ENCODE measurements at regions not wholly inside any gene's neighbourhood (a gene's known extent, or its start where the extent isn't known, plus 50 kb on each side); places are given as distances from the start of the nearest gene placed in this dataset.
"Not testable (repeated sequence)": the region's sequence is repeated elsewhere in the genome, so short reads cannot be mapped to it uniquely, and the experiment has no call there.

DNA sequence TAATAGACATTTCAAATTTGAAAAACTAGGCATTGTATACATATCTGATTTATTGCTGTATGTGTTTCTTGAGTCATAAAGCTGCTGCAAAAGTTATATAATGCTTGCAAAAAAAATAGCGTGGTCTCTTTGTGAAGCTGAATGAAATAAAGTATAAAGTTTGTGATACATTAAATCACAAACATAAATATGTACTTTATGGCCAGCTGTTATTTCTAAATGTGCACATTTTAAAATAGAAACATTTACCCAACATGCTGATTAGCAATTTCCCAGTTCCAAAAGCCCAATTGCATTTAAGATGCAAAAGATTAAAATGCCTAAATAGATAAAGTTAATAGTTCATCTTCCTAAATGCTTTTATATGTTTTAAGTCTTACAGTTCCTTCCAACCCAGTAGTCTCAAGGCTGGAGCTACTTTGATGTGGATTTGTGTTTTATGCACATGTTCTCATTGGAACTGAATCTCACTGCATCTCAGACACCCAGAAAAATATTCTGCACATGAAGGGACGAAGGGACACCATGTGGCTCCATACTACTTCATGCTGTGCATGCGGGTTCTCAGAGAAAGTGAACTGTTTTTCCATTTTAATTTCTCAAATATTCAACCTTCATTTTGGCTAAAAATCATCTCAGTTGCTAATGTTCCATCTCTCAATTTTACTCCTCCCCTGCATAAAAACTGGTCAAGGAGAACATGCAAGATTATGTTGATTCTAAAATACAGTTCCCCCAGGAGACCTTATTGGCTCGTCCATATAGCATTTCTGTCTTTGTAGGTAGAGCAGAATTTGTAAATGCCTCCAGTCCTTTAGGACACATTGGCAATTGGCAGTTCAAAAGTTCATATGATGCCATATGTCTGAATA is 304.6 kb downstream of the MTX2 start:
- DNase-seq: no peak

DNA sequence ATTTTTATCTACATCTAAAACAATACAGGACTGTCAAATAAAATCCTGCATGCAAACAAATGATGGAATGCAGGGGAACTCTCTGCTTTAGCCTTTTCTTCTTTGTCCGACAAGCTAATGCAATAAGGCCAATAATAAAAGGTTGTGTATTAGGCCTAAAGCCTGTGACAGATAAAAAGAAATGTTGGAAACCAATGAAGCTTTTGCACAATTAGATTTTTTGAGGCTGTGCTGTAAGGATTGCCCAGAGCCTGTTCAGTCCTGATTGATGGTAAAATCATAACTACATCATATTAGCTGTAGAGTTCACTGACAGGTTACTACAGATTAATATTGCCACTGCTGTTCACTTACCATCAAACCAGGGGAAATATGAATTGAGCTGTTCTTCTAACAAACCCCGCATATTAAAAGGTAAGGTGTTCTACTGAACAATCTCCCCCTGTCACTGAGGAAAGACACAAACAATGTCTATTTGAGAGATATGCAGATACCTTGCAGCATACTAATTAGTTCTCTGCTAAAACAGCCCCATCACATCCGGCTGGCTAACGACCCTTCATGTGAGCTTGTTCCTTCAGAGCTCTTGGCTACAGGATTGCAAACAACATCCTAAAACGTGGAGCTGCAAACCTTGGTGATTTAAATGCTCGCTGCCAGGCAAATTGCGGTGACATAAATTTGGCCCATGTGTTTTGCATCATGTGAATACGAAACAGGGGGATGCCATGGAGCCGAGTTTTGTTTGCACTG is 305.4 kb downstream of the MTX2 start:
- DNase-seq: no peak

DNA sequence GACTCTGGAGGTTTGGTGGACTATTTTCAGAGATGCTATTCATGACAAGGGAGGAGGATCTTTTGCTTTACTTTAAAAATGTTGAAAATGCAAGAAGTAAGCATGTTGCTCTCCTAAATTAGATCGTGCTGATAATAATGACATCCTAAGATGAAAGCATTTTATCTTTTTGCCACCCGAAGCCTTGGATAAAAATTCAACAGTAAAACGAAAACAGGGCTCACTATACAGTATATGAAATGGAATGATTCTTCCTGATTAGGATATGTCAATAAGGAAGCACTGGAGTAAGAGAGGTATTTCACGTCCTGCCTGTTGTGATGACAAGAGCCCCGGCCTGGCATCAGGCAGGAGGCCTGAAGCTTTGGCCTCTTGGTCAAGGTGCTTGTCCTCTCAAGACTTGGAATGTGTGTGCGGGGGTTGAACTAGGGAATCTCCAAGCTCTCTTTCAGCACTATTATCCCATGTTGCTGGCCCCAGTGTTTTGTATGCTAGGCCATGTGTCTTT is 306.0 kb downstream of the MTX2 start:
- DNase-seq: no peak

DNA sequence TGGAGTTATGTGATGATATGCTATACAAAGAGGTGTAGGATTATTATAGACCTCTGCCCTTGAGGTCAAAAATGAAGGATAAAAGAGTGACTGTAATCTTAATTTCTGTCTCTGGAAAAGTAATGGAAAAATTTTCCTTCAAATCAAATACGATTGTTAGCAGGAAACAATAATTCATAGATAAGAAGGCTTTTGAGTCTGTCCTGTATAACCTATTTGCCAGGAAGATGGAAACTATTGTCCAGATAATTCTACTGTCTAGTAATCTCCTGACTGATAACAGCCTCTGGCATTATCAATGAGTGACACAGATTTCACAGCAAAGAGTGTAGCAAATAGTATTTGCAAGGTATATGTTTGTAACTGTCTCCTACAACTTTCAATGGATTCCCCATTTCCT is 307.8 kb downstream of the MTX2 start:
- DNase-seq: no peak

DNA sequence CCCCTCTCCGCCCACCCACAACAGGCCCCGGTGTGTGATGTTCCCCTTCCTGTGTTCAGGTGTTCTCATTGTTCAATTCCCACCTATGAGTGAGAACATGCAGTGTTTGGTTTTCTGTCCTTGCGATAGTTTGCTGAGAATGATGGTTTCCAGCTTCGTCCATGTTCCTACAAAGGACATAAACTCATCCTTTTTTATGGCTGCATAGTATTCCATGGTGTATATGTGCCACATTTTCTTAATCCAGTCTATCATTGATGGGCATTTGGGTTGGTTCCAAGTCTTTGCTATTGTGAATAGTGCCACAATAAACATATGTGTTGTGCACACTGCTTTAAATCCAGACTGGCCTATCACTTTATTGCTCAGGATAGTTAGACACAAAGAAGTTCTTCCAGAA is 309.1 kb downstream of the MTX2 start:
- not testable (repeated sequence) for DNase-seq

DNA sequence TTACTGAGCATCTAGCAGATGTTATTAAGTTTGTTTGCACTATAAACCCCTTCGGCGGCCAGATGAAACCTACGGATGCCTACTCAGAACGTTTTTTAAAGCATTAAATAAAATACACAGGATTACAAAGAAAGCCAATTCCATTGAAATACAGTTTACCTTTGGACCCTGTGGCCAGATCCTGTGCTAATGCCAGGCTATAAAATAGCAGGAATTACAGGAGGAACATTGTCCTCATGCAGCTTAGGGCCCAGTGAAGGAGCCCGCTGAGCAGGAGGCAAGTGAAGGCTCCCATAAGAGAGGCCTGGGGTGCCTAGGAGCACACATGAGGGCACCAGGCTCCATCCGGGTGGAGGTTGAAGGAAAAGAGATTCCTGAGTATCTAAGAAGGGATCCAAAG is 310.4 kb downstream of the MTX2 start:
- no peak for DNase-seq

DNA sequence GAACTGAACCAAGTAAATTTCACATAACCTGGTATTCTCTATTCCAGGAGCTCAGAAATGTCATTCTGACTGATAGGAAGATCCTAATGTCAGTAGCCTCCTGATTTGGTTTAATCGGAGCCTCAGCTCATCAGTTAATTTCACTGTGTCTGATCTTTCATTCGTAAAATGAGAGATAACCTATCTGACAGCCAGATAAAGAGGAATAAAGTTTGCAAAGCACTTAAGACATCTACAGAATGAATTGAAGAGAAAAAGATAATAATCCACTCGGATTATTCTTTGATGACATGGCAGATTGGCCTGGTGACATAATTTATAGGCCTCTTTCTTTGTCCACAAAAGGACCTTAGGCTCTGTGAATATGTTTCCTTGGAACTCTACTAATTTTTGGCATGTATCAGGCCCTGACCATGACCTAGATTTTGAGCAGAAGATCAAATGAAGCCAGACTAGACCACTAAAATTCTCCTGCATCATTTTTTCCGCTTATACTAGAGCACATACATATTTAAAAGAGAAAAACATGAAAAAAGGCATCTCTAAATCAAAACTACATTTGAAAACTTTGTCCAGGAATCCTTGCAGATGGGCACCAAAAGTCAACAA is 312.4 kb downstream of the MTX2 start:
- DNase-seq: peak; percentile 22

DNA sequence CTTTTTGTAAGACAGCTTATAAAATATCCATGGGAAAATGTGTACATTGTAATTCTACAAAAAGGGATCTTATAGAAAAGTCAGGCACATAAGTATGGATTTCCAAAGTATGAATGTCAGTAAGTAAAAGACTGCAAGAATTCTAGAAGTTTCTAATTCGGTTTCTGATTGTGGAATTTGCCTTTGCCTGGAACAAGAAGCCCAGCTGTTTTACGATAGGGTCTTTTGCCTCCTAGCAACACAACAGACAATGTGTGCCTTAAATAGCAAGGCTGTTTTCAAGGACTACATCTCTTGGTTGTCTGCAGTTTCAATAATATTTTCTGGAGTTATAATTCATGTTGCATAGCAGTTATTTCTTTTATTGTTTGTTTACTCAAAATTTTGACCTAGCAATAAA is 312.9 kb downstream of the MTX2 start:
- DNase-seq: peak; percentile 34

DNA sequence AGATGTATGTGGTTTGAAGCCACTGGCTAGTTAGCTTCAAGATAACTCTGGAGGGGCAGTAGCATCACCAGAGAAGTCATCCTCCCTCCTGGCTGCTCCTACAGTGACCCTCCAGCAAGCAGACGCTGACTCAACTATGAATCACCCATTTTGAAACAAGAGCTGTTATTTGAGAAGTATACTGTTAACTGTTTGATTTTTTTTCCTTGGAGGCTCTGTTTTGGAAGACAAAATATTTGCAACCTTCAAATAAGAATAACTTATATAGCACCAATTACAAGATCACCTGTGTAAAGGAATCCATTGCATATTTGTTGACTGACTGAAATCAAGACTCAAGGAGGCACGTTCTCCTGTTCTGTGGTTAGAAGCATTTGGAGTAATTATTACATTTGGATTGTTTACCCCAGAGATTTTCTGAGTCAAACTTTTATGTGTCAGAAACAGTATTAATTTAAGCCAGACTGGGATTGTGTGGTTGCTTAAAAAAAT is 313.8 kb downstream of the MTX2 start:
- peak; percentile 56 for DNase-seq

DNA sequence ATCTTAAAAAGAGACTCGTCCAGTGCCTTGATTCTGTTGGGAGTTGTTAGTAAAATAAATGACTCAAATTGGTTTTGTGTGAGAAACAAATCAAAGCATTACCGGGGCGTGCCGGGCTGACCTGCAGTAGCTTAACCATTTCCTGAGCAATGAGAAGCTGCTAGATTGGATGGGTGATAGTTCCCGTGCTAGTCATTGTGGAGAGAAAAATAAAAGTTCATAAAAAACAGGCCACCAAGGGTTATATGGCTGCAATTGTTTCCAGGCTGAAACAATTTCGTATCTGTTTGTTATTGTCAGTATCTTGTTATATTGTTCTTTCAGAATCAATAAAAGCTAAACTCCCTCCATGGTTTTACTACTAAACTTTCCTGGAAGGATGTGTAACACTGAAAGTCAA is 314.4 kb downstream of the MTX2 start:
- no peak for DNase-seq

DNA sequence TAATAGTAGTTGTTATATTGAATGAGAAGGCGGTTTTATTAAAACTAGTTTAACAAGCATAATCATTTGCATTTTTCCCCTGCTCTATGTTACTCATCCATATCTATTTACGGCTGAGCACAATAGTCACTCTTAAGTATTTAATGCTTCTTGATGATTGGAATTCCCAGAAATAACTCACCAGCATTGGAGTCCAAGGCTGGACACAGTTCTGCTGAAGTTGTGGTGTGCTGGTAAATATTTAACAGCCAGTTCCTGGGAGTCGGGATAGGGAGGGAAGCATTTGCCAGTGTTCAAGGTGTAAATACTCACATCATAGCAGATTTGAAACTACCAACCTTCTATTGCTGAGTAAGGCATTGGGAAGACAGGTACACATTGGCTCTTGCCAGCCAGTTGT is 315.1 kb downstream of the MTX2 start:
- no peak for DNase-seq

DNA sequence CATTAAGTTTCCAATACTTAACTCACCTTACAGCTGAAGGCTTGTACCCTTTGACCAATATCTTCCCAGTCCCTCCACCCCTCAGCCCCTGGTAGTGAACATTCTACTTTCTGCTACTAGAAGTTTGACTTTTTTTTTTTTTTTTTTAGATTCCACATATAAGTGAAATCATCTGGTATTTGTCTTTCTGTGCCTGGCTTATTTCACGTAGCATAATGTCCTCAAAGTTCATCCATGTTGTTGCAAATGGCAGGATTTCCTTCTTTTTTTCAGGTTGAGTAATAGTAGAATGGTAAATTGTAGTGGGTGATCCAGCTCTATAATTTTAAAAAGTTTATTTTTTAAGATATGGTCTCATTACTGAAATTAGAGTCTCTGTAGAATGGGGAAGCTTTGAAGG is 316.0 kb downstream of the MTX2 start:
- no peak for DNase-seq

DNA sequence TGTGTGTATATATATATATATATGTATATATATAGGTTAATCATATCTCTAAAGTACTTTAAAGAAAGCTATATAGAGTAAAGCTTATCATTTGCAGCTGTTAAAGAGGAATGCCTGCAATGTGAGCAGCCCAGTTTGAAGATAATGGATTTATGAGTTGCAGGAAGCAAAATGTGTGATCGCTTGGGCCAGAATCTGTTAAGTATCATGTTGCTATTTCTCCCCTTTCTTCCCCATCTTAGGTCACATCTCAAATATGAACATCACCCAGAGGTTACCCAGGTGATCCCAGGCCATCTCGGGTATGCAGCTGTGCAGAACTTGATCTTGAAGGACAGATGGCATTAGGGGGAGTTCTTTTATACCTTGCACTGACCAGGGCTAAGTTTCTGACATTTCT is 316.5 kb downstream of the MTX2 start:
- no peak for DNase-seq

DNA sequence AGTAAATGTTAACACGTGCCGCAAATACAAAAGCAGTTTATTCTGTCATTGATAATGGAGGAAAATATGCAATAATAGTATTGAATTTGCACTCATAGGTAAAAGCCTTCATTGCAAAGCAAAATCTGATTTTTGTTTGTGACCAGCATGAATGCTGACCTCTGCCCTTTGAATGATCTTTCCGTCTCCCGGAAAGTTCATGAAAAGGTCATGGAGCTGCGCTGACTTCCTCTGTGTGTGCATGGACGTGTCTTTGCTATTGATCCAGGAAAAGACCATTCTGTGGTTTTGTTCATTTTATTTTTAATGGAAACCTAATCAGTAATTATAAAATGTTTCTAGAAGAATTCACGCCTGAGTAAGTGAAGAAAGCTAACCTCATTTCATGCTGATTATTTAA is 320.0 kb downstream of the MTX2 start:
- DNase-seq: no peak

DNA sequence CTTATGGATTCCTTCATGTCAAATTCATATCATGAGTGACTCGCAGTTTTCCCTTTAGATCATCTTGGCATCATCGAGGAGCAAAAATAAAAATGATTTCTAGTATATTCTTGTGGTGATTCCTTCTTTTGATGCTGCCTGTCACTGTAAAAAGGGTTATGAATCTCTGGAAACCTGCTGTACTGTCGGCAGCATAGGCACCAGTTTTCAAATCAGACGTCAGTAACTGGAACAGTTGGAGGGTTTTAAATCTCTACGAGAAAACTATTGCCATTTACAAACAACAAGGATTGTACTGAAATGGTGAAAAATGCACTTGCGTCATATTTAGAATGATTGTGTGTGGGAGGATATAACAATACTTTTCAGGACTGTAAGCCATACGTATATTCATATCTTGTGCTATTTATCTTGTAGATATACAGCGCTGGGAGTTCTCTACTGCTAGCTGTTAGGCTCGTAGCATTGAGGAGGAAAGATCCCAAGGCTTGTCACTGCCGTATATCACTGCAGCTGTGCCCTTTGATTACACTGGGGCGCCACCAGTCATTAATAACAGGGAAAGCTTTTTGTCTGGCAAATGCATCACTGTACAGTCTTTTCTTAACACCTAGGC is 320.7 kb downstream of the MTX2 start:
- DNase-seq: no peak

DNA sequence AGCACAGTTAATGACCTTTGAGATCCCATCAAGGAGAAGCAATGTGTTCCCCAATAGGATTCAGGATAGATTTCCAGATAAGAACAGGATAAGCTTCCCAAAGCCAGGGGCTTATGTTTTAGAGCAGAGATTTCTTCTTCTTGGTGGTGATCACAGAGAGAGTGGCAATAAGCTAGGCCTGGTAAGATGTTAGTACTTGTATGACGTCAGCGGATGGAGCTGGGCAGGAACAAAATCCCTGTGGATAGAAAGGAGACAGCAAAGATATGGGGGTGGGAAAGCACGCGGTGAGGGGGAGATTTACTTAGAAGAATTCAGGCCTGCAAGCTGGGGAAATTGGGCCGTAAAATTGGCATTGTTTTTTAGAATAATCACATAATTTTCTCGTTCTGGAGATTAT is 323.0 kb downstream of the MTX2 start:
- no peak for DNase-seq

DNA sequence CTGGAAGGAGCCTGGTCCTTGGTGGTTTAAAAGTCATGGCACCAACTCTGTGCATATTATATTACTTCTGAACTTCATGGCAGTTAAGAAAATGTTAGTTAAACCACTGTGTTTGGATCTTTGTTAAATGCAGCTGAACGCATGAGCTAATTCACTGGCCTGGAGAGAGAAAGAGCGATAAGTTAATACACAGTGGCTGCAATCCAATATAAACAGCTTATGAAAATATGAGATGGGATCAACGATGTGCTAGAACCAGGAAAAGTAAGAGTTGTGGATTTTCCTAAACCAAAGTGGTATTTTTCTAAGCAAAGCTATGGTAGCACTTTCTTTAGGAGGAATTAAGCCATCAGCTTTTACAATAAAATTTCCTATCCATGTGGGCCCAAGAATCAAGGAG is 326.7 kb downstream of the MTX2 start:
- DNase-seq: no peak

DNA sequence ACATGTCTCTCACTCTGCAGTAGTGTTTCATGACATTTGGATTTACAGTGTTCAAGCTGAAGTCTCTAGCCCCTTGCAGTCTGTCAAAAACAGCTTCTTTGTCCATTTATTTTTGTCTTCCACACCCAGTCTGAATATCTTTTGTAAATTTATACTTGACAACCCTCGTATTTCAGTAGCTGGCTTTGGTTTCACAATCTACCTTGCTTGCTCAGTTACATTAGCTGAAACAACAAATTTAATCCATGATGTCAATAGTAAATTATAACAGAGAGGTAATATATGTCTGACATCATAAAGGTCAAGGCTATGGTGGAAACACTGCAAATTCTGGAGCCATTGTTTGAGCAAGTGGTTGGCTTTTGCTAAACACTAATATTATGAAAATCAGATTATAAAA is 328.7 kb downstream of the MTX2 start:
- no peak for DNase-seq

DNA sequence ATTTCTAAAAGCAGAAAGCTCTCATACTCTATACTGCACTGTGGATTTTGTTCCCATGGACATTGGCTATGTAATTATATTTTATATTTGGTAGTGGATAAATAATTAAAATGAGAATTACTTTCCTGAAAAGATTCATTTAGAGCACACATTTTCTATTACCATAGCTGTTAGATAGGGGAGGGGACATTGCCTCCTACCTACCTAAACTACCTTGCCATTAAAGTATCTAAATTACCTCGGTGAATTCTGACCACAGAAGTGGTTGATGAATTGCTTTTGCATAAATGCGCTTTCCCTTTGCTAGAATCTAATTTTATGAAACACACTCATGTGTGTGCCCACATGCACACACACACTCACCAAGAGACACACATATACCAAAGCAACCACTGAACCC is 329.1 kb downstream of the MTX2 start:
- no peak for DNase-seq

DNA sequence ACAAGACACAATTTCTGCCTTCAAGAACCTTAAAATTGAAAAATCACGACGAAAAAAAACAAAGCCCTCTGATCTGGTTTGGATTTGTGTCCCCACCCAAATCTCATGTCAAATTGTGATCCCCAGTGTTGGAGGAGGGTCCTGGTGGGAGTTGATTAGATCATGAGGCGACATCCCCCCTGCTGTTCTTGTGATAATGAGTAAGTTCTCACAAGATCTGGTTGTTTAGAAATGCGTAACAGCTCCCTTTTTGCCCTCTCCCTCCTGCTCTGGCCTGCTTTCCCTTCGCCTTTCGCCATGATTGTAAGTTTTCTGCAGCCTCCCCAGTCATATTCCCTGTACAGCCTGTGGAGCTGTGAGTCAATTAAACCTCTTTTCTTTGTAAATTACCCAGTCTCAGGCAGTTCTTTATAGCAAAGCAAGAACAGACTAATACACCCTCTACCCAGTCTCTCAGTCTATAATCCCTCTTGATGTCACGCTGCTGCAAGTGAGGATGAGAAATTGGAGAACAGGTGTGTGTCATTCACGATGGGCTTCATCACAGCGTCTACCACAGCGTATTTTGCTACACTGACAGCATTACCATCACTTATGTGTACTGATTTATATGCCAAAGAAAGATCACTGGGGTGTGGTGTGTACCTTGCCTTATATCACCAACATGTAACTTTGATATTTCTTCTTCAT is 330.7 kb downstream of the MTX2 start:
- DNase-seq: no peak

DNA sequence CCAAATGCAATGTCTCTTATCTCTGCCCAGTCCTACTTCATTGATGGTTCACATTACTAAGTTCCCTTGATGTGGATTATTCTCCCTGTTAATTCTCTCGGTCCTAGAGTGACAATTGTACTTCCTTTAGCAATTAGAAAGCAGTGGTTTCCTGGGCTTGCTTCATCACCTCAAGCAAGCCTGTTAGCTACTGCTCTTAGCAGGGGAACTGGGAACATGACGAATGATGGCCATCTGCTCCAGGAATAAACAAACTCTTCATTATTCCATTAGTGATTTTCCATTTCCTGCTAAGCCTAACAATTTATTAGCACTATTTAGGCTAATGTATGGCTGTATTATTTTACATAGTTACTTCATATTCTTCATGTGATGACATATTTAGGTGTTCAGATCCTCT is 331.8 kb downstream of the MTX2 start:
- DNase-seq: no peak

DNA sequence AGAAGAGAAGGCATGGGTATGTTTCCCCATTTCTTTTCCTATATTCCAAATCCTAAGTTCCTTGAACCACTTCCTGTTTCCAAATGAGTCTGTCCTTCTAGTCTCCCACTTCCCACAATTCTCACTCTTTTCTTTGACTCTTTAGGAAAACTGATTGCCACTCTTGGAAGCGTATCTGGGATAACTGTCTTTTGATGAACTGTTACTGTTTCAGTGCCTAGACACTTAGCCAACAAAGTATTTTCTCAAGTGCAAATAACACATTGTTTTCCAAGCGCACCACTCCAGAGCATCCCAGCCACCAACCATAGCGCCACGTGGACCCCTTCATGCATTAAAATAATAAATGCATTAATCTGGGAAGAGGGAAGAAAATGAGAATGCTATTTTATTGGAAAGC is 342.8 kb downstream of the MTX2 start:
- no peak for DNase-seq

Data from skin of body (tissue), 1 donor.